Parathyroid adenoma (tissue), 2 donors: ENCODE measurements at regions not wholly inside any gene's neighbourhood (a gene's known extent, or its start where the extent isn't known, plus 50 kb on each side); places are given as distances from the start of the nearest gene placed in this dataset.
"Not testable (repeated sequence)": the region's sequence is repeated elsewhere in the genome, so short reads cannot be mapped to it uniquely, and the experiment has no call there.

ENCODE experiments used
- H2AFZ ChIP-seq: fragments of 300-600 bp; sonication (generic); one replicate; pipeline ENCODE4 v1.7.0; 2017; ENCODE audit warnings: antibody characterized with exemption, mild to moderate bottlenecking
- H3K27ac ChIP-seq: fragments of 300-600 bp; sonication (generic); one replicate; pipeline ENCODE4 v1.7.0; 2017
- H3K27me3 ChIP-seq: fragments of 300-600 bp; sonication (generic); one replicate; pipeline ENCODE4 v1.7.0; 2017; ENCODE audit warnings: low read length; ENCODE audit not compliant: control insufficient read depth, insufficient read depth
- H3K36me3 ChIP-seq: fragments of 300-600 bp; sonication (generic); one replicate; pipeline ENCODE4 v1.7.0; 2017; ENCODE audit warnings: low read length; ENCODE audit not compliant: control insufficient read depth, insufficient read depth
- H3K4me1 ChIP-seq: fragments of 300-600 bp; sonication (generic); one replicate; pipeline ENCODE4 v1.7.0; 2017; ENCODE audit warnings: control low read depth
- H3K4me2 ChIP-seq: fragments of 300-600 bp; sonication (generic); one replicate; pipeline ENCODE4 v1.7.0; 2017; ENCODE audit warnings: low read length
- H3K4me3 ChIP-seq: fragments of 300-600 bp; sonication (generic); one replicate; pipeline ENCODE4 v1.7.0; 2017; ENCODE audit warnings: low read depth, low read length
- H3K79me2 ChIP-seq: fragments of 300-600 bp; sonication (generic); one replicate; pipeline ENCODE4 v1.7.0; 2017; ENCODE audit warnings: control low read depth
- H3K9ac ChIP-seq: fragments of 300-600 bp; sonication (generic); one replicate; pipeline ENCODE4 v1.7.0; 2017; ENCODE audit warnings: mild to moderate bottlenecking
- H3K9me3 ChIP-seq: fragments of 300-600 bp; sonication (generic); one replicate; pipeline ENCODE4 v1.7.0; 2017; ENCODE audit warnings: low read length; ENCODE audit not compliant: control insufficient read depth
- CTCF ChIP-seq: fragments of 300-600 bp; sonication (generic); IDR thresholded peaks from one replicate; pipeline ENCODE4 v1.7.0; 2017; ENCODE audit warnings: antibody characterized with exemption, mild to moderate bottlenecking
- donor health status: primary hyperparathyroidism.

GRCh38 chr6:122913558-122913957 lies 82.5 kb upstream of the CLVS2 start:
- Histone ChIP-seq H3K9me3 (no peaks in the 10 kb centered on the region), H3K27me3 (no peaks in the 10 kb centered on the region), H2AFZ (no peak overlapping the region), H3K4me1 (no peaks in the 10 kb centered on the region), H3K79me2 (no peaks in the 10 kb centered on the region), H3K4me3 (no peak overlapping the region), H3K9ac (no peak overlapping the region), H3K4me2 (no peak overlapping the region), H3K27ac (no peak overlapping the region), H3K36me3 (no peaks in the 10 kb centered on the region)
- no peak for TF ChIP-seq CTCF

GRCh38 chr6:122918714-122919113 lies 77.3 kb upstream of the CLVS2 start:
- Histone ChIP-seq H3K27ac (no peak overlapping the region), H3K4me3 (no peak overlapping the region), H3K9ac (no peak overlapping the region), H3K79me2 (no peaks in the 10 kb centered on the region), H3K36me3 (no peaks in the 10 kb centered on the region), H3K9me3 (no peaks in the 10 kb centered on the region), H3K4me2 (no peak overlapping the region), H3K27me3 (no peaks in the 10 kb centered on the region), H3K4me1 (no peaks in the 10 kb centered on the region), H2AFZ (no peak overlapping the region)
- TF ChIP-seq CTCF = no peak

- Histone ChIP-seq H2AFZ (no peak overlapping the region), H3K27ac (no peak overlapping the region), H3K4me2 (no peak overlapping the region), H3K9me3 (no peaks in the 10 kb centered on the region), H3K4me1 (no peaks in the 10 kb centered on the region), H3K9ac (no peak overlapping the region), H3K27me3 (no peaks in the 10 kb centered on the region), H3K79me2 (no peaks in the 10 kb centered on the region), H3K4me3 (no peak overlapping the region), H3K36me3 (no peaks in the 10 kb centered on the region)
- no peak for TF ChIP-seq CTCF
Measured at GRCh38 chr6:122930252-122931180, 65.5 kb upstream of the CLVS2 start.

- no peaks in the 10 kb centered on the region for H3K27me3 ChIP-seq
- no peaks in the 10 kb centered on the region for H3K9me3 ChIP-seq
- TF ChIP-seq CTCF = no peak
- no peak overlapping the region for H3K9ac ChIP-seq
- no peak overlapping the region for H2AFZ ChIP-seq
- no peak overlapping the region for H3K27ac ChIP-seq
- H3K4me3 ChIP-seq = no peak overlapping the region
- no peaks in the 10 kb centered on the region for H3K4me1 ChIP-seq
- H3K4me2 ChIP-seq = no peak overlapping the region
- no peaks in the 10 kb centered on the region for H3K79me2 ChIP-seq
- H3K36me3 ChIP-seq = no peaks in the 10 kb centered on the region
Measured at GRCh38 chr6:122931916-122932315, 64.1 kb upstream of the CLVS2 start.

- not testable (repeated sequence) for H3K9ac ChIP-seq, H2AFZ ChIP-seq, H3K9me3 ChIP-seq, H3K4me2 ChIP-seq, H3K79me2 ChIP-seq, H3K4me1 ChIP-seq, H3K27me3 ChIP-seq, H3K4me3 ChIP-seq, H3K36me3 ChIP-seq, H3K27ac ChIP-seq
Measured at GRCh38 chr6:122944936-122945335, 51.1 kb upstream of the CLVS2 start.
